ENCODE measurements at regions not wholly inside any gene's neighbourhood (a gene's known extent, or its start where the extent isn't known, plus 50 kb on each side); places are given as distances from the start of the nearest gene placed in this dataset.
"Not testable (repeated sequence)": the region's sequence is repeated elsewhere in the genome, so short reads cannot be mapped to it uniquely, and the experiment has no call there.

DNA sequence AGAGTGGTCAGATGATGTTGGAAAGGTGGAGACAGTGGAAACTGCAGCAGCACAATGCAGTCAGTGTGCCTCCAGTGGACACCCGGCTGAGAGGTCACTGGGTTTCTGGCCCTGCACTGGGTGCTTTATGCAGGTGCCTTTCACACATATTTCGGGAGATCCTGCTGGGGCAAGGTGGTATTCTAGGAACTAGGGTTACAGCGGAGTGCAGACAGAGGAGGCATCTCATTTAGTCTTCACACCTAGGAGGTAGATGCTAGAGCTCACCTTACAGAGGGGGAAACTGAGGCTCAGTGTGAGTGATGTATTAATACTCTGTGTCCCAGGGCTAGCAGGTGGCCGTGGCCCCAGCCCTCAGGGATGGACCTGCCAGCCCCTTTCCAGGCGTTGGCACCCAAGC lies 103.9 kb upstream of the KCTD7 start:
- DNase-seq (ENCODE audit: low read depth) = no peak
- TF ChIP-seq, protein P1, sequence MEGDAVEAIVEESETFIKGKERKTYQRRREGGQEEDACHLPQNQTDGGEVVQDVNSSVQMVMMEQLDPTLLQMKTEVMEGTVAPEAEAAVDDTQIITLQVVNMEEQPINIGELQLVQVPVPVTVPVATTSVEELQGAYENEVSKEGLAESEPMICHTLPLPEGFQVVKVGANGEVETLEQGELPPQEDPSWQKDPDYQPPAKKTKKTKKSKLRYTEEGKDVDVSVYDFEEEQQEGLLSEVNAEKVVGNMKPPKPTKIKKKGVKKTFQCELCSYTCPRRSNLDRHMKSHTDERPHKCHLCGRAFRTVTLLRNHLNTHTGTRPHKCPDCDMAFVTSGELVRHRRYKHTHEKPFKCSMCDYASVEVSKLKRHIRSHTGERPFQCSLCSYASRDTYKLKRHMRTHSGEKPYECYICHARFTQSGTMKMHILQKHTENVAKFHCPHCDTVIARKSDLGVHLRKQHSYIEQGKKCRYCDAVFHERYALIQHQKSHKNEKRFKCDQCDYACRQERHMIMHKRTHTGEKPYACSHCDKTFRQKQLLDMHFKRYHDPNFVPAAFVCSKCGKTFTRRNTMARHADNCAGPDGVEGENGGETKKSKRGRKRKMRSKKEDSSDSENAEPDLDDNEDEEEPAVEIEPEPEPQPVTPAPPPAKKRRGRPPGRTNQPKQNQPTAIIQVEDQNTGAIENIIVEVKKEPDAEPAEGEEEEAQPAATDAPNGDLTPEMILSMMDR (IDR thresholded peaks at IDR 0.05; ENCODE audit: control insufficient read depth, insufficient read depth, low read depth, low read length, missing control alignments) = no peak

DNA sequence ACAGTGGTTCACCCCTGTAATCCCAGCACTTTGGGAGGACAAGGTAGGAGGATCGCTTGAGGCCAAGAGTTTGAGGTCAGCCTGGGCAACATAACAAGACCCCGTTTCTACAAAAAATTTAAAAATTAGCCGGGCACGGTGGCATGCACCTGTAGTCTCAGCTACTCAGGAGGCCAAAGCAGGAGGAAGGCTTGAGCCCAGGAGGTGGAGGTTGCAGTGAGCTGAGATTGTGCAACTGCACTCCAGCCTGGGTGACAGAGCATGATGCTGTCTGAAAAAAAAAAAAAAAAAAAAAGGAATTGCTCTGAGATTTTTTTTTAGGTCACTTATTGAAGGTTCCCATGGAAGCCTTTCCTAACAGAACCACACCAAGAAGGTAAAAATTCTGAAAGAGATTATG lies 101.9 kb upstream of the KCTD7 start:
- not testable (repeated sequence) for H3K4me3 ChIP-seq (ENCODE audit: control insufficient read depth, low read depth, low read length); DNase-seq (ENCODE audit: low read depth)

More for the DNA sequence above, 103.9 kb upstream of the KCTD7 start:
- no peak overlapping the region for H3K4me3 ChIP-seq (ENCODE audit: control insufficient read depth, low read depth, low read length)

DNA sequence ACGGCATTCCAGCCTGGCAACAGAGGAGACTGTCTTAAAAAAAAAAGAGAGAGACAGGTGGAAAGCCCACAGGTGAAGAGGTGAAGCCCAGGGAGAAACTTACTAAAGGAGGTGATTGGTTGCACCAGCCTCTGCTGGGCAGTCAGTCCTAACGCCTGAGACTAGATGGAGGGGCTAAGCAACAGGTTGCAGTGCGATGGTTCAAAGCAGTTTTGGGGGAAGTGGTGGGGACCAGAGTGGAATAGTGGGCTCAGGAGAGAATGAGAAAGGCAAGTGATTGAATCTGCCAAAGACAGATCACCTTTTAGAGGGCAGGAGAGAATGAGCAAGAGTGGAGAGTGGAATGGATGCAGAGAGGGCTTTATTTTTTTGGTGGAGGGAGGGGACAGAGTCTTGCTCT lies 100.0 kb upstream of the KCTD7 start:
- DNase-seq (ENCODE audit: low read depth) = no peak
- H3K4me3 ChIP-seq (ENCODE audit: control insufficient read depth, low read depth, low read length) = no peak overlapping the region
- TF ChIP-seq, protein P1 (IDR thresholded peaks at IDR 0.05; ENCODE audit: control insufficient read depth, insufficient read depth, low read depth, low read length, missing control alignments) = no peak

DNA sequence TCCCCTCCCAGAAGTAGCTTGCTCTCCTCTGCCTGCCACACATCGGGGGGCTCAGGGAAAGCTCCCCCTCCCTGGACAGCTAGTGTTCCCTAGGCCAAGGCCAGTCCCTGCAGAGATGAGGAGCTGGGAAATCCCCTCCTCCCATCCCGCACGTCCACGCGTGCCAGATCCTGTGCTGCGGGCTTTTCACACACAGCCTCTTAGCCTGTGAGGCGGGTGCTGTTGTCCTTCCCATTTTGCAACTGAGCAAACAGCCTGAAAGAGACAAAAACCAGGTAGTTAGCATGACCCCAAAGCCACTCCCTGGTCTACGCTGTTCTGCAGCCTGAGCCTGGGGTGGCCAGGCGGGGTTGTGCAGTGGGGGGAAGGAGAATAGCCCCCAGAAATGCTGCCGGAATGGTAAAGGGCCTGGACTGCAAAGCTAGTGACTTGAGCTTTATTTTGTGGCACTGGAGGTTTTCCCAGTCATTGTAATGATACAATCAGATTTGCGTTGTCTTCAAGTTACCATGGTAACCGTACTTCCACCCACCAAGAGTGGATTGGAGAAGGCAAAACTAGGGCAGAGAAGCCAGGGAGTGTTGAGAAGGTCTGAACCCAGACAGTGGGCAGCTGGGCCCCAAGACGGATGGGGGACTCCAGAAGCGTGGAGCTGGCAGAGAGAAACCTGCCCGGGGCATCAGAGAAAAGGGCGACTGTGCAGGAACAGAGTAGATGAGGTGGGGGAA lies 98.6 kb upstream of the KCTD7 start:
- TF ChIP-seq, protein P1 (IDR thresholded peaks at IDR 0.05; ENCODE audit: control insufficient read depth, insufficient read depth, low read depth, low read length, missing control alignments) = no peak
- DNase-seq (ENCODE audit: low read depth) = no peak
- no peak overlapping the region for H3K4me3 ChIP-seq (ENCODE audit: control insufficient read depth, low read depth, low read length)

DNA sequence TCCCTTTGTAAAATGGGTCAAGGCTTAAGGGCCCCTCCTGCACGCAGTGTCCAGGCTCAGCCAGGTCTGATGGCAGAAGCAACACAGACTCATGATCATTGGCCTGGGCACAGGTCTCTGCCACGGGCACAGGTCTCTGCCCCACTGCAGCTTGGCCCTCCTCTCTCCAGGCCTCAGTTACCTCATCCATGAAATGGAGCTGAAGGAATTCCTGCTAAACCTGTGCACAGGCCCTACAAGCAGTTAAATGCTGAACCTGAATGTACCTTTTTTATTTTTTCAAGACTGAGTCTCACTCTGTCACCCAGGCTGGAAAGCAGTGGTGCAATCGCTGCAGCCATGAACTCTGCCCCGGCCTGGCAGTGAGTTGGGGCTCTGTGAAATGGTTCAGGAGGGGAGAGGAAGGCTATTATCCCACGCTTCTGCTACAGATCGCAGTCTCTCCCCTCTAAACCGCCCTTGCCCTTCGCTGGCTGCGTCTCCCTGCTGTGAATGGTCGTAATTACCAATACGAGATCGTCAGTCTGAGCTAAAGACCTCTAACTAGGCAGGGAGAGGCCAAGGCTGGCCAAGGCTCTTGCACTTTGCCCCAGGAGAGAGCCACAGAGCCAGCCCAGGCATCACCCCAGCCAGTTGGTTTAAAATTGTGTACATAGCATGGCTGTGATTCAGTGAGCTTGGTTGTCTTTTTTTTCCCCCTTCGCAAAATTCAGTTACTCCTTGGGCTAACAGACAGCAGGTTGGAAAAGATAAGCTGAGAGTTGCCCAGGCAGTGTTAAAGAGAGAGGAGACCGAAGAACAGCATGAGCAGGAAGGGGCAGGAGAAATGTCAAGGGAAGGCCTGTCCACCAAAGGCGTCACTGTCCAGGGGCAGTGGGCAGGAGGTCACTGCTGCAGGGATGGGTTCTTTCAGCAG lies 93.0 kb upstream of the KCTD7 start:
- no peak for DNase-seq (ENCODE audit: low read depth)
- no peak overlapping the region for H3K4me3 ChIP-seq (ENCODE audit: control insufficient read depth, low read depth, low read length)
- TF ChIP-seq, protein P1 (IDR thresholded peaks at IDR 0.05; ENCODE audit: control insufficient read depth, insufficient read depth, low read depth, low read length, missing control alignments) = no peak

DNA sequence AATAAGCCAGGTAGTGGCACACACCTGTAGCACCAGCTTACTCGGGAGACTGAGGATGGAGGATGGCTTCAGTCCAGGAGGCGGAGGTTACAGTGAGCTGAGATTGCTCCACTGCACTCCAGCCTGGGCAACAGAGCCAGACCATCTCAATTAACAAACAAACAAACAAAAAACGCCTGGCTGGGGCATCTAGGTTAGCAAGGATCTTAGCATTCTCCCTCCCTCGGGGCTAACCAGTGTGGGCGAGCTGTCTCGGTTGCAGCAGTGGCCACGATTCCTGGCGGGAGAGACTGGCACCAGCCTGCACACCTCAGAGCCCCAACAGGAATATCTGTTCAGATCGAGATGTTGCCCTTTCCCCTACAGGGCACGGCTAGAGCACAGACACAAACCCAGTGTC lies 91.3 kb upstream of the KCTD7 start:
- TF ChIP-seq, protein P1 (IDR thresholded peaks at IDR 0.05; ENCODE audit: control insufficient read depth, insufficient read depth, low read depth, low read length, missing control alignments) = no peak
- no peak for DNase-seq (ENCODE audit: low read depth)
- no peak overlapping the region for H3K4me3 ChIP-seq (ENCODE audit: control insufficient read depth, low read depth, low read length)

DNA sequence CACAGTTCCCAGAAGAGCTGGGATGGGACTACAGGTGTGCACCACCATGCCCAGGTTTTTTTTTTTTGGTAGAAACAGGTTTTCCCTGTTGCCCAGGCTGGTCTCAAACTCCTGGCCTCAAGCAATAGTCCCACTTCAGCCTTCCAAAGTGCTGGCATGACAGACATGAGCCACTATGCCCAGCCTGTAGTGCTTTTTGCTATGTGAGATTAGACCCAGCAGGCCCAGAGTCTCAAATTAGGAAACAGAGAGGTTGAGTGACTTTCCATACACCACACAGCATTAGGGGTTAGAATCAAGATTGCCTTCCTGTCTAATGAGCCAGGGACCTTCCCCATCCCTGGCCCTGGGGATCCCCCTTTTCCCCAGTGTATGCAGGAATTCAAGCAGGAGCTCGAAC lies 90.8 kb upstream of the KCTD7 start:
- TF ChIP-seq, protein P1 (IDR thresholded peaks at IDR 0.05; ENCODE audit: control insufficient read depth, insufficient read depth, low read depth, low read length, missing control alignments) = no peak
- DNase-seq (ENCODE audit: low read depth) = no peak
- no peak overlapping the region for H3K4me3 ChIP-seq (ENCODE audit: control insufficient read depth, low read depth, low read length)

Data from AG09309 (cell line).